GM23248 (cell line): ENCODE measurements at regions not wholly inside any gene's neighbourhood (a gene's known extent, or its start where the extent isn't known, plus 50 kb on each side); places are given as distances from the start of the nearest gene placed in this dataset.

Experiments
- DNase-seq: peaks from one replicate; pipeline ENCODE4 v3.0.0-alpha.2; 2015
- H2AFZ ChIP-seq: fragments of 200-600 bp; sonication (generic); 2 replicates; pipeline ENCODE4 v1.6.1; 2016; ENCODE audit warnings: antibody characterized with exemption
- H3F3A ChIP-seq: fragments of 200-600 bp; sonication (generic); 2 replicates; pipeline ENCODE4 v1.6.1; 2016; ENCODE audit warnings: mild to moderate bottlenecking, antibody characterized with exemption, mixed run types; ENCODE audit not compliant: insufficient read depth
- H3K27ac ChIP-seq: fragments of 200-600 bp; sonication (generic); 2 replicates; pipeline ENCODE4 v1.5.1; 2016; ENCODE audit warnings: mild to moderate bottlenecking
- H3K27me3 ChIP-seq: fragments of 200-600 bp; sonication (generic); replicated peaks from 2 replicates; pipeline ENCODE4 v1.6.1; 2016; ENCODE audit warnings: mild to moderate bottlenecking; ENCODE audit not compliant: insufficient read depth
- H3K36me3 ChIP-seq: fragments of 200-600 bp; sonication (generic); 2 replicates; pipeline ENCODE4 v1.6.1; 2016; ENCODE audit warnings: low read depth, mild to moderate bottlenecking
- H3K4me1 ChIP-seq: fragments of 200-600 bp; sonication (generic); 2 replicates; pipeline ENCODE4 v1.6.1; 2016; ENCODE audit warnings: mild to moderate bottlenecking; ENCODE audit not compliant: insufficient read depth
- H3K4me2 ChIP-seq: fragments of 200-600 bp; sonication (generic); one replicate; pipeline ENCODE4 v1.6.1; 2016; ENCODE audit warnings: mild to moderate bottlenecking; ENCODE audit not compliant: unreplicated experiment
- H3K4me3 ChIP-seq: fragments of 200-600 bp; sonication (generic); 2 replicates; pipeline ENCODE4 v1.5.1; 2016; ENCODE audit warnings: mild to moderate bottlenecking
- H3K79me2 ChIP-seq: fragments of 200-600 bp; sonication (generic); 2 replicates; pipeline ENCODE4 v1.6.1; 2016; ENCODE audit warnings: mild to moderate bottlenecking; ENCODE audit not compliant: insufficient read depth
- H3K9ac ChIP-seq: fragments of 200-600 bp; sonication (generic); 2 replicates; pipeline ENCODE4 v1.6.1; 2016; ENCODE audit warnings: mild to moderate bottlenecking
- H3K9me2 ChIP-seq: fragments of 200-600 bp; sonication (generic); 2 replicates; pipeline ENCODE4 v1.6.1; 2016; ENCODE audit warnings: mixed run types, mild to moderate bottlenecking, moderate library complexity; ENCODE audit not compliant: insufficient read depth
- H3K9me3 ChIP-seq: fragments of 200-600 bp; sonication (generic); one replicate; pipeline ENCODE4 v1.6.1; 2017; ENCODE audit warnings: low read depth
- H4K20me1 ChIP-seq: fragments of 200-600 bp; sonication (generic); 2 replicates; pipeline ENCODE4 v1.6.0; 2016; ENCODE audit not compliant: insufficient read depth
- EZH2 ChIP-seq: fragments of 200-600 bp; sonication (generic); IDR thresholded peaks from 2 replicates; pipeline ENCODE4 v1.6.1; 2018; ENCODE audit warnings: antibody characterized with exemption, mild to moderate bottlenecking; ENCODE audit not compliant: insufficient read depth, poor library complexity, severe bottlenecking
- EZH2phosphoT487 ChIP-seq: fragments of 200-600 bp; sonication (generic); IDR thresholded peaks from 2 replicates; pipeline ENCODE4 v1.6.1; 2018; ENCODE audit warnings: antibody characterized with exemption, moderate library complexity, mild to moderate bottlenecking, low read depth; ENCODE audit not compliant: insufficient read depth
- WGBS, 2 experiments: methylation state at CpG; one replicate each; pipeline ENCODE4 v1.1.6; 2015 to 2017; ENCODE audit warnings: low lambda C conversion rate in 2 of 2, low coverage in 1 of 2; ENCODE audit errors: missing lambda C conversion rate in 2 of 2; 5-methylcytosine and 5-hydroxymethylcytosine counted together
- in situ Hi-C: fragments of 300-500 bp; cut with MboI; formaldehyde crosslinking; loops from 2 replicates; pipeline ENCODE4 v1.15.0; 2020

- no peak overlapping the region for H3K9ac ChIP-seq
- no peaks in the 10 kb centered on the region for H3K27me3 ChIP-seq
- no peaks in the 10 kb centered on the region for H3K9me2 ChIP-seq
- no peak overlapping the region for H3K4me2 ChIP-seq
- TF ChIP-seq EZH2phosphoT487 (no peak), EZH2 (no peak)
- no peak overlapping the region for H3K27ac ChIP-seq
- no peak overlapping the region for H3K4me3 ChIP-seq
- no peaks in the 10 kb centered on the region for H3K4me1 ChIP-seq
- no peaks in the 10 kb centered on the region for H3K9me3 ChIP-seq
- DNase-seq: no peak
- no peaks in the 10 kb centered on the region for H4K20me1 ChIP-seq
- H3K36me3 ChIP-seq: no peaks in the 10 kb centered on the region
- WGBS, 2 experiments: 64 to 65% methylated on average over 5 of the region's 5 CpGs
- H3F3A ChIP-seq: no peaks in the 10 kb centered on the region
- H2AFZ ChIP-seq: no peak overlapping the region
- in situ Hi-C loops: no loop called here
- H3K79me2 ChIP-seq: no peaks in the 10 kb centered on the region
Observed at GRCh38 chr4:158074851-158075250, 98.0 kb downstream of the GASK1B start.

DNA sequence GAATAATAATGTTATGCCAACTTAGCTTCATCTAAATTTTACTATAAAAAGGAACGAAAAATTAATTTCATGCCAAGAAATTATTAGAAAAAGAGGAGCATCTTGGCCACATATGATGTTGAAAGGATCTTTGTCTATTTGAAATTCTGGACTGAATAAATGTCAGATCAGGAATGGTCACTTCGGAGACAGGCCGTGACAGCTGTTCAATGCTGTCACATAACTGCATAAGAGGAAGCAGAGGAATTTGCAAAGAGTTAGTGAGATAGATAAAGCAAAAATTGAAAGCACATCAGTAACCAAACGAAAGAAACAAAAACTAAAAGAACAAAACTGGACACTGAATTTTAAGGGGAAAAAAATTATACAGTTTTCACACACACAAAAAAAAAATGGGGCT lies 100.9 kb downstream of the GASK1B start:
- Histone ChIP-seq H3K36me3 (no peaks in the 10 kb centered on the region), H3K79me2 (no peaks in the 10 kb centered on the region), H3K4me1 (peaks cover 19% of the 10 kb centered on the region), H3K4me2 (no peak overlapping the region), H3F3A (peaks cover 12% of the 10 kb centered on the region; the same call in 1 of the 2 replicates), H3K4me3 (no peak overlapping the region), H2AFZ (no peak overlapping the region), H3K9me2 (no peaks in the 10 kb centered on the region), H3K27ac (no peak overlapping the region), H3K27me3 (no peaks in the 10 kb centered on the region), H3K9me3 (no peaks in the 10 kb centered on the region), H3K9ac (no peak overlapping the region), H4K20me1 (no peaks in the 10 kb centered on the region)
- no peak for TF ChIP-seq EZH2phosphoT487
- no peak for TF ChIP-seq EZH2
- DNase-seq: no peak
- in situ Hi-C loops: no loop called here
- WGBS, 2 experiments: 51 to 53% methylated on average over 4 of the region's 4 CpGs

DNA sequence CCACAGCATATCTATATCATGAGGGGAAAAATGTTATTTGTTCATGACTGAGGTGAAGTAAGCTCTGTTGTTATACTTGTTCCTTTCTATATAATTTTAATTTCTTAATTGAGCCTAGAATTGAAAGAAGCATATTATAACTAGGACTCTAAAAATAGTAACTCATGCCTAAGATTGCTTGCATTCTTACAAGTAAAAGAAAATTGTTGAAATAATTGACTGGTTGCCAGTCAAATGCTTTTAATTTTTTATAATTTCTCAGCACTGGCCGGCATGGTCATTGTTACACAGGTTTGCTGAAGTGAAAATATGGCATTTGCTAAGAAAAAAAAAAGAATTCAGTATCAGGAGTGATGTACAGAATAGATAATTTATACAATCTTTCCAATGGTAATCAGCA lies 104.8 kb downstream of the GASK1B start:
- no peak overlapping the region for H3K9ac ChIP-seq
- peaks cover 19% of the 10 kb centered on the region for H3K4me1 ChIP-seq
- peak overlapping the region; percentile 77 for H3K4me2 ChIP-seq
- TF ChIP-seq EZH2 (no peak), EZH2phosphoT487 (no peak)
- H3K27ac ChIP-seq: peak overlapping the region; percentile 6; the same call in 1 of the 2 replicates
- H3K27me3 ChIP-seq: no peaks in the 10 kb centered on the region
- peak overlapping the region; percentile 51; the same call in 1 of the 2 replicates for H2AFZ ChIP-seq
- 20 to 23% methylated on average over 1 of the region's 1 CpG for WGBS, 2 experiments
- H4K20me1 ChIP-seq: no peaks in the 10 kb centered on the region
- H3K36me3 ChIP-seq: no peaks in the 10 kb centered on the region
- no peaks in the 10 kb centered on the region for H3K9me2 ChIP-seq
- H3K79me2 ChIP-seq: no peaks in the 10 kb centered on the region
- H3K9me3 ChIP-seq: no peaks in the 10 kb centered on the region
- DNase-seq: peak; percentile 23
- H3F3A ChIP-seq: peaks cover 12% of the 10 kb centered on the region; the same call in 1 of the 2 replicates
- H3K4me3 ChIP-seq: peak overlapping the region; percentile 46
- in situ Hi-C loops: no loop called here

- Histone ChIP-seq H2AFZ (peak overlapping the region; percentile 51; the same call in 1 of the 2 replicates), H3K27ac (peak overlapping the region; percentile 6; the same call in 1 of the 2 replicates), H3K36me3 (no peaks in the 10 kb centered on the region), H4K20me1 (no peaks in the 10 kb centered on the region), H3K79me2 (no peaks in the 10 kb centered on the region), H3K9me2 (no peaks in the 10 kb centered on the region), H3K4me3 (peak overlapping the region; percentile 46), H3K9me3 (no peaks in the 10 kb centered on the region), H3K4me2 (peak overlapping the region; percentile 77), H3F3A (peaks cover 12% of the 10 kb centered on the region; the same call in 1 of the 2 replicates), H3K9ac (no peak overlapping the region), H3K4me1 (peaks cover 19% of the 10 kb centered on the region), H3K27me3 (no peaks in the 10 kb centered on the region)
- 84 to 97% methylated on average over 2 of the region's 2 CpGs for WGBS, 2 experiments
- no peak for TF ChIP-seq EZH2phosphoT487
- no peak for TF ChIP-seq EZH2
- DNase-seq: peak; percentile 33
- in situ Hi-C loops: no loop called here
Observed at GRCh38 chr4:158067646-158068045, 105.2 kb downstream of the GASK1B start.

- Histone ChIP-seq H3K36me3 (no peaks in the 10 kb centered on the region), H3K9me2 (no peaks in the 10 kb centered on the region), H3K9ac (no peak overlapping the region), H3K27me3 (no peaks in the 10 kb centered on the region), H3F3A (peaks cover 12% of the 10 kb centered on the region; the same call in 1 of the 2 replicates), H3K9me3 (no peaks in the 10 kb centered on the region), H3K79me2 (no peaks in the 10 kb centered on the region), H3K4me1 (peaks cover 19% of the 10 kb centered on the region), H3K4me3 (no peak overlapping the region), H2AFZ (no peak overlapping the region), H4K20me1 (no peaks in the 10 kb centered on the region), H3K27ac (no peak overlapping the region), H3K4me2 (no peak overlapping the region)
- in situ Hi-C loops: no loop called here
- 86 to 93% methylated on average over 1 of the region's 1 CpG for WGBS, 2 experiments
- no peak for DNase-seq
- TF ChIP-seq EZH2 (no peak), EZH2phosphoT487 (no peak)
Observed at GRCh38 chr4:158065603-158066002, 107.2 kb downstream of the GASK1B start.
